GM21515 (cell line): ENCODE measurements at regions not wholly inside any gene's neighbourhood (a gene's known extent, or its start where the extent isn't known, plus 50 kb on each side); places are given as distances from the start of the nearest gene placed in this dataset.

Experiments used
- ATAC-seq: cut with Tn5 transposase; IDR thresholded peaks from one replicate; pipeline ENCODE4 v1.9.1; 2021; ENCODE audit not compliant: unreplicated experiment

GRCh38 chr1:63033211-63033610, 249.3 kb downstream of the ATG4C start:
- ATAC-seq, result no peak

GRCh38 chr1:63034256-63034655, 250.3 kb downstream of the ATG4C start:
- ATAC-seq, result no peak

GRCh38 chr1:63038586-63038985, 254.7 kb downstream of the ATG4C start:
- no peak for ATAC-seq

GRCh38 chr1:63041660-63042059, 257.7 kb downstream of the ATG4C start:
- no peak for ATAC-seq

GRCh38 chr1:63042278-63042677, 258.3 kb downstream of the ATG4C start:
- no peak for ATAC-seq

- ATAC-seq, result no peak
Observed at GRCh38 chr1:63046539-63046938, 262.6 kb downstream of the ATG4C start.

- no peak for ATAC-seq
Observed at GRCh38 chr1:63049135-63049534, 265.2 kb downstream of the ATG4C start.

GRCh38 chr1:63051356-63051755, 267.4 kb downstream of the ATG4C start:
- ATAC-seq, result no peak

- no peak for ATAC-seq
Observed at GRCh38 chr1:63051886-63052285, 268.0 kb downstream of the ATG4C start.

GRCh38 chr1:63054184-63054583, 268.2 kb upstream of the FOXD3 start:
- no peak for ATAC-seq

GRCh38 chr1:63063367-63063766, 259.0 kb upstream of the FOXD3 start:
- no peak for ATAC-seq

- no peak for ATAC-seq
Observed at GRCh38 chr1:63064135-63064534, 258.2 kb upstream of the FOXD3 start.

GRCh38 chr1:63068626-63069025, 253.7 kb upstream of the FOXD3 start:
- ATAC-seq, result no peak

- ATAC-seq, result no peak
Observed at GRCh38 chr1:63069214-63069613, 253.2 kb upstream of the FOXD3 start.

- no peak for ATAC-seq
Observed at GRCh38 chr1:63073309-63074306, 248.8 kb upstream of the FOXD3 start.

- ATAC-seq, result no peak
Observed at GRCh38 chr1:63074321-63074720, 248.0 kb upstream of the FOXD3 start.

GRCh38 chr1:63082766-63083165, 239.6 kb upstream of the FOXD3 start:
- ATAC-seq, result no peak

GRCh38 chr1:63087966-63088365, 234.4 kb upstream of the FOXD3 start:
- no peak for ATAC-seq

GRCh38 chr1:63099188-63099587, 223.2 kb upstream of the FOXD3 start:
- no peak for ATAC-seq

- ATAC-seq, result no peak
Observed at GRCh38 chr1:63101336-63101735, 221.0 kb upstream of the FOXD3 start.

GRCh38 chr1:63103682-63104081, 218.7 kb upstream of the FOXD3 start:
- ATAC-seq, result no peak

GRCh38 chr1:63107066-63107465, 215.3 kb upstream of the FOXD3 start:
- ATAC-seq, result no peak

- no peak for ATAC-seq
Observed at GRCh38 chr1:63108206-63108605, 214.2 kb upstream of the FOXD3 start.
